NT2/D1 (cell line): ENCODE measurements at regions not wholly inside any gene's neighbourhood (a gene's known extent, or its start where the extent isn't known, plus 50 kb on each side); places are given as distances from the start of the nearest gene placed in this dataset.
"Not testable (repeated sequence)": the region's sequence is repeated elsewhere in the genome, so short reads cannot be mapped to it uniquely, and the experiment has no call there.

Source experiments
- DNase-seq: peaks from one replicate; pipeline ENCODE4 v3.0.0-alpha.2; 2011; ENCODE audit warnings: low read depth, low spot score
- H3K27me3 ChIP-seq: 2 replicates; pipeline ENCODE4 v1.6.0; 2011; ENCODE audit warnings: mild to moderate bottlenecking; ENCODE audit not compliant: insufficient read length, insufficient read depth
- H3K36me3 ChIP-seq: 2 replicates; pipeline ENCODE4 v1.6.1; 2011; ENCODE audit warnings: mild to moderate bottlenecking, low read length, mixed read lengths; ENCODE audit not compliant: insufficient read depth, insufficient read length
- H3K4me1 ChIP-seq: 2 replicates; pipeline ENCODE4 v1.5.1; 2011; ENCODE audit not compliant: insufficient read depth, insufficient read length
- H3K4me3 ChIP-seq: 2 replicates; pipeline ENCODE4 v1.5.1; 2011; ENCODE audit warnings: low read depth; ENCODE audit not compliant: insufficient read length
- H3K9ac ChIP-seq: 2 replicates; pipeline ENCODE4 v1.6.0; 2011; ENCODE audit warnings: low read depth; ENCODE audit not compliant: insufficient read length
- H3K9me3 ChIP-seq: 2 replicates; pipeline ENCODE4 v1.5.1; 2011; ENCODE audit warnings: mild to moderate bottlenecking, low read length; ENCODE audit not compliant: insufficient read depth
- SUZ12 ChIP-seq: IDR thresholded peaks from 2 replicates; pipeline ENCODE4 v1.6.1; 2011; ENCODE audit not compliant: insufficient read length, insufficient read depth; ENCODE audit errors: extremely low read depth
- YY1 ChIP-seq: IDR thresholded peaks from 2 replicates; pipeline ENCODE4 v1.6.1; 2011; ENCODE audit not compliant: insufficient read length, insufficient read depth
- ZNF274 ChIP-seq: IDR thresholded peaks from 2 replicates; pipeline ENCODE4 v1.6.1; 2011; ENCODE audit warnings: mild to moderate bottlenecking, low read depth, low read length

GRCh38 chr11:34787348-34787747, 128.8 kb downstream of the APIP start:
- Histone ChIP-seq H3K4me3 (no peak overlapping the region), H3K4me1 (no peaks in the 10 kb centered on the region), H3K9me3 (no peaks in the 10 kb centered on the region), H3K9ac (no peak overlapping the region), H3K27me3 (no peaks in the 10 kb centered on the region), H3K36me3 (no peaks in the 10 kb centered on the region)
- DNase-seq, result no peak
- TF ChIP-seq SUZ12, result no peak
- no peak for TF ChIP-seq ZNF274
- TF ChIP-seq YY1, result no peak

GRCh38 chr11:34784318-34784841, 131.8 kb downstream of the APIP start:
- no peak for TF ChIP-seq YY1
- TF ChIP-seq SUZ12, result no peak
- TF ChIP-seq ZNF274, result no peak
- no peak overlapping the region for H3K4me3 ChIP-seq
- H3K9me3 ChIP-seq, result no peaks in the 10 kb centered on the region
- H3K36me3 ChIP-seq, result no peaks in the 10 kb centered on the region
- no peak overlapping the region for H3K9ac ChIP-seq
- no peak for DNase-seq
- H3K4me1 ChIP-seq, result no peaks in the 10 kb centered on the region
- H3K27me3 ChIP-seq, result no peaks in the 10 kb centered on the region

- Histone ChIP-seq H3K4me3 (no peak overlapping the region), H3K9ac (no peak overlapping the region)
- TF ChIP-seq SUZ12 (no peak), YY1 (no peak), ZNF274 (no peak)
Measured at GRCh38 chr11:34783816-34784317, 132.3 kb downstream of the APIP start.

GRCh38 chr11:34781826-34782225, 134.4 kb downstream of the APIP start:
- H3K4me3 ChIP-seq, DNase-seq, H3K27me3 ChIP-seq, H3K36me3 ChIP-seq, H3K4me1 ChIP-seq, H3K9me3 ChIP-seq, H3K9ac ChIP-seq: not testable (repeated sequence)

More at GRCh38 chr11:34783816-34784317, 132.3 kb downstream of the APIP start:
- H3K4me1 ChIP-seq, result no peaks in the 10 kb centered on the region
- no peaks in the 10 kb centered on the region for H3K36me3 ChIP-seq
- no peak for DNase-seq
- H3K27me3 ChIP-seq, result no peaks in the 10 kb centered on the region
- H3K9me3 ChIP-seq, result no peaks in the 10 kb centered on the region

GRCh38 chr11:34775417-34775888, 140.7 kb downstream of the APIP start:
- no peaks in the 10 kb centered on the region for H3K4me1 ChIP-seq
- no peak for DNase-seq
- H3K4me3 ChIP-seq, result no peak overlapping the region
- H3K36me3 ChIP-seq, result no peaks in the 10 kb centered on the region
- no peaks in the 10 kb centered on the region for H3K27me3 ChIP-seq
- H3K9me3 ChIP-seq, result no peaks in the 10 kb centered on the region
- TF ChIP-seq SUZ12 (no peak), YY1 (no peak)
- no peak overlapping the region for H3K9ac ChIP-seq

GRCh38 chr11:34774604-34775003, 141.6 kb downstream of the APIP start:
- no peaks in the 10 kb centered on the region for H3K27me3 ChIP-seq
- no peaks in the 10 kb centered on the region for H3K4me1 ChIP-seq
- DNase-seq, result no peak

GRCh38 chr11:34773826-34774225, 142.4 kb downstream of the APIP start:
- no peak for TF ChIP-seq SUZ12
- no peak for TF ChIP-seq YY1
- TF ChIP-seq ZNF274, result no peak
- no peak for DNase-seq
- H3K27me3 ChIP-seq, result no peaks in the 10 kb centered on the region

More at GRCh38 chr11:34774604-34775003, 141.6 kb downstream of the APIP start:
- Histone ChIP-seq H3K9ac (no peak overlapping the region), H3K4me3 (no peak overlapping the region), H3K9me3 (no peaks in the 10 kb centered on the region), H3K36me3 (no peaks in the 10 kb centered on the region)
- no peak for TF ChIP-seq ZNF274
- TF ChIP-seq SUZ12, result no peak
- no peak for TF ChIP-seq YY1

More at GRCh38 chr11:34773826-34774225, 142.4 kb downstream of the APIP start:
- Histone ChIP-seq H3K9me3 (no peaks in the 10 kb centered on the region), H3K9ac (no peak overlapping the region), H3K4me1 (no peaks in the 10 kb centered on the region), H3K4me3 (no peak overlapping the region), H3K36me3 (no peaks in the 10 kb centered on the region)
